ENCODE measurements at regions not wholly inside any gene's neighbourhood (a gene's known extent, or its start where the extent isn't known, plus 50 kb on each side); places are given as distances from the start of the nearest gene placed in this dataset.

DNA sequence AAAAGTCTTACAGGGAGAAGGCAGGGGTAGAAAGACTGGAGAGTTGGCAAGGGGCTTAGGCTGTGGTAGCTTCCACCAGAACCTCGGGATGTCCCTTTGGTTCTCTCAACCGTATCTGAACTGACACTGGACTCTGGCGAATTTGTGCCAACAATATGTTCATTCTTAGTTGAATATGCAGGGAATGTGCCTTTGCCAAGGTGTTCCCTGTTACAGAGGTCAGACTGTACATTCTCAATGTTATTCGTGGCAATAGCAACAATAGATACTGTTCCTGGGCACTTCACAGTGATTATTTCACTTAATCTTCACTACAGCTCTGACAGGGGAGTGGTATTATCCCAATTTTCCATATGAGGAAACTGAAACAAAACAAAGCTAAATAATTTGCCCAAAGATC is 51.5 kb upstream of the RAB3GAP2 start:
- H3K36me3 ChIP-seq (ENCODE audit: control insufficient read depth in 1 of 2, insufficient read depth in 2 of 2, low read length in 1 of 2) = no peaks in the 10 kb centered on the region
- WGBS, 2 donors = 58 to 60% methylated on average over 4 of the region's 4 CpGs
- H3K27me3 ChIP-seq (ENCODE audit: control insufficient read depth in 1 of 2, insufficient read depth in 2 of 2, low read length in 1 of 2) = no peaks in the 10 kb centered on the region
- no peak for DNase-seq
- no peaks in the 10 kb centered on the region for H3K4me1 ChIP-seq (ENCODE audit: control insufficient read depth in 1 of 2, insufficient read depth in 2 of 2, low read length in 2 of 2)
- no peak for ATAC-seq (ENCODE audit: low FRiP score)
- H3K4me3 ChIP-seq (ENCODE audit: low read length in 2 of 2) = no peak overlapping the region
- no peaks in the 10 kb centered on the region for H3K9me3 ChIP-seq (ENCODE audit: control insufficient read depth, low read length)
- intact Hi-C loops (cut with DNase I) = no loop called here
- H3K27ac ChIP-seq (ENCODE audit: low read depth in 1 of 2, low read length in 2 of 2) = no peak overlapping the region

DNA sequence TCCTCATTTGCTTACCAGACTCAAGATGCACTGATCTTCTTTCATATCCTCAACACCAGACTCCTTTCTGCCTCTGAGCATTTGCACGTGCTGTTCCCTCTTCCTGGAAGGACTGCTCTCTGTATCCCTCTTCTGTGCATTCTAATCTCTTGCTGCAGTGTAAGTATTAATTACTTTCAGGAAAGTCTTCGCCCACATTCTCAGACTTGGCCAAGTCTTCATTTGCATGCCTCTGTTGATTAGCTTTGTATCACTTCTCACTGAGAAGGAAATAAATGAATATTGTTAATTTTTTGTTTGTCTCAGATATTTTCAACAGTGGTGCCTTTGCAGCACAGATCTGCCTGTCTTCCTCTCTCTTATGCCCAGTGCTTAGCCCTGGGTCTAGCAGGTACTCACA is 50.3 kb upstream of the RAB3GAP2 start:
- no peaks in the 10 kb centered on the region for H3K9me3 ChIP-seq (ENCODE audit: control insufficient read depth, low read length)
- WGBS, 2 donors = 48 to 86% methylated on average over 2 of the region's 2 CpGs
- DNase-seq (no peak), ATAC-seq (ENCODE audit: low FRiP score) (no peak)
- H3K4me1 ChIP-seq (ENCODE audit: control insufficient read depth in 1 of 2, insufficient read depth in 2 of 2, low read length in 2 of 2) = no peaks in the 10 kb centered on the region
- H3K36me3 ChIP-seq (ENCODE audit: control insufficient read depth in 1 of 2, insufficient read depth in 2 of 2, low read length in 1 of 2) = no peaks in the 10 kb centered on the region
- intact Hi-C loops (cut with DNase I) = no loop called here
- H3K27ac ChIP-seq (ENCODE audit: low read depth in 1 of 2, low read length in 2 of 2) = no peak overlapping the region
- no peaks in the 10 kb centered on the region for H3K27me3 ChIP-seq (ENCODE audit: control insufficient read depth in 1 of 2, insufficient read depth in 2 of 2, low read length in 1 of 2)
- no peak overlapping the region for H3K4me3 ChIP-seq (ENCODE audit: low read length in 2 of 2)

All from aorta (tissue), 5 donors.